Spinal cord (tissue), 9 donors: ENCODE measurements at regions not wholly inside any gene's neighbourhood (a gene's known extent, or its start where the extent isn't known, plus 50 kb on each side); places are given as distances from the start of the nearest gene placed in this dataset.

Experiments
- DNase-seq, 6 donors: peaks; one replicate each; pipeline versions ENCODE4 v3.0.0 to v3.0.0-alpha.2; 2013 to 2015; ENCODE audit warnings: low spot score in 6 of 6, low read depth in 4 of 6
- H3K27ac ChIP-seq: one replicate; pipeline ENCODE4 v1.5.1; 2013; ENCODE audit warnings: low read depth, low read length, control low read depth
- H3K27me3 ChIP-seq: one replicate; pipeline ENCODE4 v1.6.1; 2013; ENCODE audit warnings: low read length; ENCODE audit not compliant: control insufficient read depth, insufficient read depth
- H3K36me3 ChIP-seq: one replicate; pipeline ENCODE4 v1.6.1; 2013; ENCODE audit warnings: low read length; ENCODE audit not compliant: control insufficient read depth, insufficient read depth
- H3K4me1 ChIP-seq: one replicate; pipeline ENCODE4 v1.6.1; 2013; ENCODE audit warnings: low read length; ENCODE audit not compliant: control insufficient read depth, insufficient read depth
- H3K4me3 ChIP-seq: one replicate; pipeline ENCODE4 v1.5.1; 2013; ENCODE audit warnings: low read depth, low read length, control low read depth
- H3K9me3 ChIP-seq: one replicate; pipeline ENCODE4 v1.6.1; 2013; ENCODE audit warnings: low read length; ENCODE audit not compliant: control insufficient read depth, insufficient read depth
- WGBS: methylation state at CpG from one replicate; pipeline ENCODE4 v1.1.5; 2013; ENCODE audit warnings: missing lambda C conversion rate; ENCODE audit not compliant: insufficient coverage; 5-methylcytosine and 5-hydroxymethylcytosine counted together
- donor health status: healthy.

DNA sequence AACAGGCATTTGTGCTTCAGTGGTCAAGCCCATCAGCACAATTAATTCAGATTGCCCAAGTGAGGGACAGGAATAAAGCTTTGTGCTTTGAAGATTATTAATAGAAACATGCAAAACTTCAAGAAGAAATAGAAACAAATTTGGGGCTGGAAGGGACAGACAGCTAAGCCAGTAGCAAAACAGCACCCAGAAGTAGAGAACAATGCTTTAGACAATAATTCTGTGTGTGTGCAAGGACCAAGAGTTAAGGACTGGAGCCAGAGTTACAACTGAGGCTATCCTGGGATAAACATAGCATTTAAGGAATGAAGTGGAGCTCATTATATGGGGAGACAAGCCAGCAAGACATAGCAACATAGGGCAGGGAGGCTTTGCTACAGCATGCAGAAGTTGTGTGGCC lies 251.9 kb upstream of the DAB1 start:
- H3K4me1 ChIP-seq: no peaks in the 10 kb centered on the region
- H3K4me3 ChIP-seq: no peak overlapping the region
- H3K27ac ChIP-seq: no peak overlapping the region
- no peaks in the 10 kb centered on the region for H3K36me3 ChIP-seq
- H3K27me3 ChIP-seq: no peaks in the 10 kb centered on the region
- no peaks in the 10 kb centered on the region for H3K9me3 ChIP-seq
- no peak for DNase-seq

DNA sequence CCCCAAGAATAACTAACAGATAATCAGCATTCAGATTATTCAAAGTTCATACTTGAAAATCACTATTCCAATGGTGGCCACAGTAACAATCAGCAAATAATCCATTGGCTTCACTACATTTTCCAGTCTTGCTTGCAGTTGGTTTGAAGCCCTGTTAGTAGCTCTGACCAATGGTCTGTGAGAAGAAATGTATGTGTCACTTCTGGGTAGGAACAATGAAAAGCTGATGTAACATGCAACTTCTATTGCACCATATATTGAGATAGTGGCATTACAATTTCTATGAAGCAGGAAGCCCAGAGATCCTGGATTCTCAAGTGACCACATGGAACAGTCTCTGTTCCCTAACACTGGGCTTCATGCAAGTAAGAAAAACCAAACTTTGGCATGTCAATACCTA lies 250.9 kb upstream of the DAB1 start:
- Histone ChIP-seq H3K9me3 (no peaks in the 10 kb centered on the region), H3K4me3 (no peak overlapping the region), H3K4me1 (no peaks in the 10 kb centered on the region), H3K27ac (no peak overlapping the region), H3K36me3 (no peaks in the 10 kb centered on the region), H3K27me3 (no peaks in the 10 kb centered on the region)
- no peak for DNase-seq

DNA sequence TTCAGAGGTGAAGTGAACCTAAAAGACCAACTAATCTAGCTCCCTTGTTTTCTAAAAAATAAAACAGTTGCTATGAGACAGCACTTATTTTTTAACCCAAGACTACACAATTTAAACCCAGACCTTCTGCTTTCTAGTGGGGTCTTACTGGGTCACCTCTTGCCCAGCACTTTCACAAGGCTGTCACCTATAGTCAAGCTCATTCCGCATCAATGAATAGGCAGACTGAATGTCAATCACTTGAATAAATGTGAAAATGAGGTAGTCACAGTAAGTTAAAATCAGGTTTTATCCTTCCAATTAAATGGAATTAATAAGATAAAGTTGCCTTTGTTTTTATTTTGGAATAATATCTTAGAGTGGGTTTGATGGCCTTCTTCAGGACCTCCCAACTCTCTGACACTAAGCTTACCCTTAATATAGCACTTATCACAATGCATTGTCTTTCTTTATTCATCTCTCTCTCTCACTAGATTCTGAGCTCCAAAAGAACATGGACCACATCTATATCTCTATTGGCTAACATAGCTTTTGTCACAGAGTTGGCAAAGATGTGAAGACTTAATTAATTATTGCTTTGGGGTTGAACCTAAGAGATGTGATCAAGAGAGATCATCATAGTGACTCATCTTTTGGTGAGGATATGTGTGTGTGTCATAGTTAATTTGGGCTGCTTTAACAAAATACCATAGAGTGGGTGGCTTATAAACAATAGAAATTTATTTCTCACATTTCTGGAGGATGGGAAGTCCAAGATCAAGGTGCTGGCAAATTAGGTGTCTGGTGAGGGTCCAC lies 248.7 kb upstream of the DAB1 start:
- H3K27me3 ChIP-seq: no peaks in the 10 kb centered on the region
- H3K4me1 ChIP-seq: no peaks in the 10 kb centered on the region
- H3K4me3 ChIP-seq: no peak overlapping the region
- no CpG with 5 or more reads among the region's 1 CpG for WGBS
- no peak for DNase-seq
- no peak overlapping the region for H3K27ac ChIP-seq
- no peaks in the 10 kb centered on the region for H3K36me3 ChIP-seq
- no peaks in the 10 kb centered on the region for H3K9me3 ChIP-seq

DNA sequence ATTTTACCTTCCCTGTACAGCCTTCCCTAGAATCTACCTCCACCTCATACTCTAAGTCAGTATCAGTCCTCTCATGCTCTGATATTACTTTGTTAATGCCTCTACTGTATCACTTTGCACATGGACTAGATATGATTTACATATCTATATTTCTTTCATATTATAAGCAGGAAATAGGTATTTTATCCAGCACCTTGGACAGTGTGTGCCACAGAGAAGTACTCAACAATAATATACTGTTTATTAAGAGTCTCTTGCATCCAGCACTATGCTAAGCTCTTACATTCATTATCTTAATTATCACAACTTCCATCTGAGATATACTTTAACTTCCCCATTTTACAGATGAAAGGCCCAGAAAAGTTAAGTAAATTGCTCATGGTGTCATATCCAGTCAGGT lies 247.9 kb upstream of the DAB1 start:
- no peak for DNase-seq
- Histone ChIP-seq H3K4me1 (no peaks in the 10 kb centered on the region), H3K27ac (no peak overlapping the region), H3K36me3 (no peaks in the 10 kb centered on the region), H3K27me3 (no peaks in the 10 kb centered on the region), H3K4me3 (no peak overlapping the region), H3K9me3 (no peaks in the 10 kb centered on the region)

DNA sequence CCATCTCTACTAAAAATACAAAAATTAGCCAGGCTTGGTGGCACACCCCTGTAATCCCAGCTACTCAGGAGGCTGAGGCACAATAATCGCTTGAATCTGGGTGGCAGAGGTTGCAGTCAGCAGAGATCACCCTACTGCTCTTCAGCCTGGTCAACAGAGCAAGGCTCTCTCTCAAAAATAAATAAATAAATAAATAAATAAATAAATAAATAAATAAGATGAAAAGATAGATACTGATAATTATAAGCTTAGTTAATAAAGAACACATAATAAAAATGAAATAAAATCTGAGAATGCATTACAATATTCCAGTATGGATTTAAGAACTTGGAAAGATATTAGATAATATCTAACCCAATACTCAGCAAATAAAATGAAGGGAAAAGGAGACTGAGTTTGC lies 235.9 kb upstream of the DAB1 start:
- WGBS: 100% methylated on average over 1 of the region's 1 CpG
- Histone ChIP-seq H3K4me1 (no peaks in the 10 kb centered on the region), H3K27ac (no peak overlapping the region), H3K4me3 (no peak overlapping the region), H3K9me3 (no peaks in the 10 kb centered on the region), H3K27me3 (no peaks in the 10 kb centered on the region), H3K36me3 (no peaks in the 10 kb centered on the region)
- DNase-seq: no peak

DNA sequence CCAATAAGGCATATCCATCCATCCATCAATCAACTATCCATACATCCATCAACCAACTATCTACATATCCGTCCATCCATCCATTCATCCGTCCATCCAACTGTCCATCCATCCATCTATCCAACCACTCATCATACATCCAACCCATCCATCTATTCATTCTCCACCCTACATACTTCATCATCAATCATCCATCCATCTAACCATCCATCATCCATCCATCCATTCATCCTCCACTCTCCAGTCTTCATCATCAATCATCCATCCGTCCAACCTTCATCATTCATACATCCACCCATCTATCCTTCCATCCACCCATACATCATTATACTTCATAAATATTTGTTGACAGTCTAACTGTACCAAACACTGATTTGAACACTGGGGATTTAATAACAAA lies 231.3 kb upstream of the DAB1 start:
- Histone ChIP-seq H3K27me3 (no peaks in the 10 kb centered on the region), H3K4me3 (no peak overlapping the region), H3K4me1 (no peaks in the 10 kb centered on the region), H3K27ac (no peak overlapping the region), H3K36me3 (no peaks in the 10 kb centered on the region), H3K9me3 (no peaks in the 10 kb centered on the region)
- 91% methylated on average over 3 of the region's 3 CpGs for WGBS
- DNase-seq: no peak

DNA sequence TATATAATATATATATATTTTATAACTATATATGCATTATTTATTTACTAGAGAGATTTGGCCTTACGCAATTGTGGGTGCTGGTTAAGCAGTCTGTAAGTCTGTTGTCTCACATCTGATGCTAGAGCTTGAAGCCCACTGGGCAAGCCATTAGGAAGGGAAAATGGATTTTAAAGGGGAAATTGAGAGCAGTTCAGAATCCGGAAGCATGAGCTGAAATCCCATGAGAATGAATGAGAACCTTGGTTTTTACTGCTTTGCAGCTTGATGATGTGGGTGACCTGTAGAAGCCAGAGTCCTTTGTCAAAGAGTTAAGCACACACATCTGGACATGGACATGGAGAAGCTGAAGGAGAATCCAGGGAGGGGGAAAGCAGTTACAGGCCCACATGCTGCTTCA lies 220.8 kb upstream of the DAB1 start:
- Histone ChIP-seq H3K36me3 (no peaks in the 10 kb centered on the region), H3K27me3 (no peaks in the 10 kb centered on the region), H3K27ac (no peak overlapping the region), H3K4me3 (no peak overlapping the region), H3K4me1 (no peaks in the 10 kb centered on the region), H3K9me3 (no peaks in the 10 kb centered on the region)
- no peak for DNase-seq
- WGBS: 80% methylated on average over 1 of the region's 2 CpGs

DNA sequence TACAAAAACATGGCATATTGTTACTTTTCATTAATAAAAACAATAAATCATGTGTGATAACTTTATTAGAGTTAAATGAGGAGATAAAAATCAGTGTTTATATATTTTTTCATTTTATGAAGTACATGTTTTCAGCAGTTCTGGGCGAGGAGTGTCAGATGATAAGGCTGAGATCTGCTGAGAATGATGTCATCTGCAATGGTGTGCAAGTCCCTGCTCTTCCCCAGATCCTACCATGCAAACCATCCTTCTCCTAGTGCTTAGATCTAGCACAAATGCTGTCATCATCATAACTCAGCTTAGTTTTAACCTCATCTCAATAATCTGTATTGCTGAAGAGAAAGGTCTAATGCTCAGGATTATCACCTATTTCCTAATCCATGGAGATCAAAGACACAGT lies 214.4 kb upstream of the DAB1 start:
- Histone ChIP-seq H3K27ac (no peak overlapping the region), H3K9me3 (no peaks in the 10 kb centered on the region), H3K4me3 (no peak overlapping the region), H3K27me3 (no peaks in the 10 kb centered on the region), H3K4me1 (no peaks in the 10 kb centered on the region), H3K36me3 (no peaks in the 10 kb centered on the region)
- no peak for DNase-seq
- no CpG with 5 or more reads among the region's 1 CpG for WGBS

DNA sequence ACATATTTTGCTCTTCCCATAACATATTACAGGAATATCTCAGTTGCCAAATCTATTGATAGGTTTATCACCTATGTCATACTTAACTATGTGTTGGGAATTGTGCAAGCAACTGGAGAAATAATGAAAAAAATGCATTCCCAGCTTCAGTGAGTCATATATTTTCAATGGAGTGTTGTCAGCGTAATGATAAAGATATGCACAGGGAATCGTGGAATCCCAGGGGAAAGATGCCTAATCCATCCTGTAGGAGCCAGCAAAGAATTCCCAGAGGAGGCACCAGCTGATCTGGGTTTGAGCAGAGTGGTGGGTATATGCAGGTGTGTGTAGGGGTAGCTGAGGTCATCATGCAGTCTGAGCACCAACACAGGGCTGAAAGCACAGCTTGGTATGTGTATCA lies 213.3 kb upstream of the DAB1 start:
- no peaks in the 10 kb centered on the region for H3K9me3 ChIP-seq
- no peaks in the 10 kb centered on the region for H3K36me3 ChIP-seq
- H3K4me1 ChIP-seq: no peaks in the 10 kb centered on the region
- WGBS: 94% methylated on average over 2 of the region's 2 CpGs
- no peak overlapping the region for H3K4me3 ChIP-seq
- H3K27me3 ChIP-seq: no peaks in the 10 kb centered on the region
- DNase-seq: no peak
- no peak overlapping the region for H3K27ac ChIP-seq

DNA sequence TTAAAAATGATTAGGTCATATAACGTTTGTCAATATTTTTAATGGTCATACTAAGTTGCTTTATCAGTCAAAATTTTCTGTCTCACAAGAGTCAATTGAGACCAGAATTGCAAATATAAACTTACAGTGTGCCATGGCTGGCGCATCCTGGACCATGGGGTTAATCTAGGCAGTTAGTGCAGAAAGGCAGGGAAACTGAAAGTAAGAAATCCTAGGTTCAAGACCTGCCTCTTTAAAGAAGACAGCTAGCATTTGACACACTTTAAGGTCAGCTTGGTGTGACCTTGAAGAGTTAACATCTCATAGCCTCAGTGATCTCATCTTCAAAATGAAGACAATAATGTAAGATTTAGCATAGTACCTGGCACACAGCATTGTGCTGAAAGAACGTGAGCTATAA lies 210.0 kb upstream of the DAB1 start:
- Histone ChIP-seq H3K9me3 (no peaks in the 10 kb centered on the region), H3K36me3 (no peaks in the 10 kb centered on the region), H3K27ac (no peak overlapping the region), H3K4me1 (no peaks in the 10 kb centered on the region), H3K4me3 (no peak overlapping the region), H3K27me3 (no peaks in the 10 kb centered on the region)
- DNase-seq: no peak
- WGBS: 75% methylated on average over 1 of the region's 3 CpGs
